Activated CD4-positive, alpha-beta T cell treated with anti-CD3 and anti-CD28 coated beads, Interleukin-10, Interleukin-2, amounts not matched to agents 100 ng/mL and 50 ng/mL, durations not matched to agents 16 hours and 8 hours (primary cell): ENCODE measurements at regions not wholly inside any gene's neighbourhood (a gene's known extent, or its start where the extent isn't known, plus 50 kb on each side); places are given as distances from the start of the nearest gene placed in this dataset.

Experiments used
- DNase-seq: peaks from one replicate; pipeline ENCODE4 v3.0.0-alpha.2; 2020

GRCh38 chr11:90803366-90803765 lies 580.5 kb upstream of the CHORDC1 start:
- no peak for DNase-seq

- no peak for DNase-seq
Measured at GRCh38 chr11:90798769-90799168, 575.9 kb upstream of the CHORDC1 start.

GRCh38 chr11:90795746-90796145 lies 572.9 kb upstream of the CHORDC1 start:
- no peak for DNase-seq

DNA sequence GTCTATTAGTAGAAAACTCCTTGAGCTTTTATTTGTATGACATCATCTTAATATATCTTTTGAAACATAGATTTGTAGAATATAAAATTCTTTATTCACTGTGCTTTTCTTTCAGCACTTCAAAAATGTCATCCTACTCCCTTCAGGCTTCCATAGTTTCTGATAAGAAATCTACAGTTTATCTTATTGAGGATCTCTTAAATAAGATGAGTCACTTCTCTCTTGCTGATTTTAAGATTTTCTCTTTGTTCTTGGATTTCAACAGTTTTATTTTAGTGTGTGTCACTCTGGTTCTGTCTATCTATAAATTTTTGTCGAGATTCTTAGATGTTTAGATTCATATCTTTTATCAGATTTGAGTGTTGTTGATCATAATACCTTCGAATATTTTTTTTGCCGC lies 566.1 kb upstream of the CHORDC1 start:
- DNase-seq, result no peak

DNA sequence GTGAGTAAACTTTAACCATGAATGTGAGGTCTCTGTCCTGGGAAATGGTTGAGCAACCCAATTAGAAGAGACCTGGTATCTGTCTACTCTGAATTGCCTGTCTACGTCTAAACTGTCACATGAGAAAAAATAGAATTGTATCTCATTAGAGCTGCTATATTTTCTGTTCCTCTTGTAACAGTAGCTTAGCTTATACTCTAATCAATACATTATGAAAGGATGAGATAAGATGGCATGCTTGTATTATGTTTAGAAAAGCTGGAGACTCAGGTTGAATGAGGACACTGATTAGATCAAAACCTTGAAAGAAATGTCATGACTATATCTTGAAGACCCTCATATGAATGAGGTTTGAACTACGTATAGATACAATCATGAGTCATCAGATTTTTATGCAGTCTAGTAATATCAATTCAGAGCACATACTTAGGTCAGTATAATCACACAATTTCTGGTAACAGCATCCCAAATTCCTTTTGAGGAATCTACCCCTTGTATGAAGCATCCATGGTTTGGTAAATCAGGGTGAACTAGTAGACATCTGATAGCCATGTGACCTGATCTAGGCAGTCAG lies 561.5 kb upstream of the CHORDC1 start:
- no peak for DNase-seq

- no peak for DNase-seq
Measured at GRCh38 chr11:90783111-90783510, 560.3 kb upstream of the CHORDC1 start.

DNA sequence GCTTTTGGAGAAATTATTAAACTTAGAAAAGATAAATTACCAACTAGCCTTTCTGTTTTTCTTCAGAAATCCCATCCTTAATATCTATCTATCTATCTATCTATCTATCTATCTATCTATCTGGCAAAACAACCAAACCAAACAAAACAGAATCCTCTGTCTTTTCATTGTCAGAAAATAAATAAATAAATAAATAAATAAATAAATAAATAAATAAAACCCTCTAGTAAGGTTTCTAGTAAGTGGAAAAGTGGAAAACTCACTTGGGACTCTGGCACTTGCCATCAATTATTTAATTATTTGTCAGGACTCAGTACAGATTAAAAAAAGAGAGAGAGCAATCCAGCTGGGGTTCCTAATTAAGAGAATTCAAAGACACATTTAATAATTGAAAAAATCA lies 556.2 kb upstream of the CHORDC1 start:
- DNase-seq, result no peak

DNA sequence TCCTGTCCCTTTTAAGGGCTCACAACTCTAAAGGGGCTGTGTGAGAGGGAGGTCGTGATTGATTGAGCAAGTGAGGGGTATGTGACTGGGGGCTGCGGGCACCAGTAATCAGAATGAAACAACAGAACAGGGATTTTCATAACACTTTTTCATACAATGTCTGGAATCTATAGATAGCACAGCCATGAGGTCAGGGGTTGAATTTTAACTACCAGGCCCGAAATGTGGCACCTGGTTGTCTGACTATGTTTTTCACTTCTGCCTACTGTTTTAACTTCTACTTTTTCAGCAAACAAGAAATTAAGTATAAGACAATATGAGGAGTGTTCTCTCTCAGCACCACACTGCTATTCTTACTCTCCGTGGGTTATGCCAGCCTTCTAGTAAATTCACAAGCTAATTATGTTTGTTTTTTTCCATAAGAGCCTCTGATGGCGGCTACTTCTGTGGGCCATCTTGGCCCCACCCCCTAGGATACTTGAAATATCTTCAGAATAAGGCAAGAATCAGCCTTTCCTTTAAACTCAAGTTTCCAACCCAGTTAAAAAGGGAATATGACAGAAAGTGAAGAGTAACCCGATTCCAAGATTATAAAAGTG lies 552.8 kb upstream of the CHORDC1 start:
- no peak for DNase-seq

GRCh38 chr11:90774727-90775566 lies 552.1 kb upstream of the CHORDC1 start:
- no peak for DNase-seq

DNA sequence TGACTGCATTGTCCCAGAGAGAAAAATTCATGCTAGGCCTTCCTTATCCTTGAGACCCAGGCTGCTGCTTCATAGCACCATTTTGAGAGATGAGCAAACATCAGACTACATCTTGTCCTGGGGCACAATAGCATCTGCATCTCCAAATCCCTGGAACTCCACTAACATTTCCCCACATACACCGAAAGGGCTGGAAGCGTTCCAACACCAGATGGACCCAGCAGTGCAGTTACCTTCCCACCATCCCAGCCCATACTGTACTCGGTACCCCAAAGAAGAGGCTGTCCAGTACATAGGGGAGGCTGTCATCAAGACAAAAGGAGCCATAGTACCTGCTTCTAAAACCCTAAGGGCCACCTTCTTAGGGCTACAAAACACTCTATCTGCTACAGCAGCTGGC lies 547.2 kb upstream of the CHORDC1 start:
- no peak for DNase-seq

- no peak for DNase-seq
Measured at GRCh38 chr11:90766121-90766520, 543.3 kb upstream of the CHORDC1 start.

DNA sequence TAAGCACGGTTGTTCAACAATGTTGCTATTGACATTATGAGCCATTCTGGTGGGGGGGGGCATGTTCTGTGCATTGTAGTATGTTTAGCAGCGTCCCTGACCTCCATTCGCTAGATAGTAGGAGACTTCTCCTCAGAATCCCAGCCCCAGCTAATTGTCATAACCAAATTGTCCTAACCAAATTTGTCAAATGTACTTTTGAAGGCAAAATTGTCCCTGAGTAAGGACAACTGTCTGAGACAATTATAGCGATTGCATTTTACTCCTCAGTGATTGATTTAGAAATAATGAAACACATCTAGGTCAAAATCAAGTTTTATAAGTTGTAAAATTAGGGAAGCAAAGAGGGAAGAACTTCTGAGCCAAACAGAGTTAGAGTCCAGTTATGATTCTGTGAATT lies 541.8 kb upstream of the CHORDC1 start:
- DNase-seq, result no peak

GRCh38 chr11:90757849-90758494 lies 535.1 kb upstream of the CHORDC1 start:
- no peak for DNase-seq

- no peak for DNase-seq
Measured at GRCh38 chr11:90756617-90757016, 533.8 kb upstream of the CHORDC1 start.

DNA sequence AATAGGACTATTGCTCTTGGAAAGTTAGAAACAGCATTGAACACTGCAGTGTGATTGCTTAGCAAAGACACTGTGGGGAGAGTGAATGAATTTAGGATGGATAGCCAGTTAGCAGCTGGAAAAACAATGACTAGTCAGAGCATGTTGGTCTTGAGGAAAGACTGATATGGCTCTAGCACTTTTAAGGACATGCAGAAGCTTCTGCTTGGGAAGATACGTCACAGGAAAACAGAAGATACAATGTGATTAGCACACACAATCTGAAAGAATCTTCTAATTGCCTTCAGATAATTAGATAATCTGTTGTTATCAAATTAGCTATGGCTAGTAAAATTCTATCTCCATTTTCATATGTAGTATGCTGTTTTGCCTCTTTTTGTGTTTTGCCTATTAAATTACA lies 530.7 kb upstream of the CHORDC1 start:
- DNase-seq, result no peak

- DNase-seq, result no peak
Measured at GRCh38 chr11:90747057-90747456, 524.2 kb upstream of the CHORDC1 start.

DNA sequence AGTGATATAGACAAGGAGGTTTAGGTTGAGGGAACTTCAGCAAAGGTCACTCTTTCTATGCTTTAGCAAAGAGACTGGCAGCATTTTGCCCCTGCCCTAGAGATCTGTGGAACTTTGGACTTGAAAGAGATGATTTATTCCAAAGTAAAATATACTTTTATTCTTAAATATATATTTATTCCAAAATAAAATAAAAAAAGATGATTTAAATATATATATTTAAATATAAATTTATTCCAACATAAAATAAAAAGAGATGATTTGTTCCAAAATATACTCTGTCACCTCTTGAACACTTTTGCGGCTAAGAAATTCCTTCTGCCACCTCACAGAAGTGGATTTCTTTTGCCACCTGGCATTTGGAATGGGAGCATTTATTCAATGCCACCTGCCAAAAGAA lies 521.3 kb upstream of the CHORDC1 start:
- no peak for DNase-seq

DNA sequence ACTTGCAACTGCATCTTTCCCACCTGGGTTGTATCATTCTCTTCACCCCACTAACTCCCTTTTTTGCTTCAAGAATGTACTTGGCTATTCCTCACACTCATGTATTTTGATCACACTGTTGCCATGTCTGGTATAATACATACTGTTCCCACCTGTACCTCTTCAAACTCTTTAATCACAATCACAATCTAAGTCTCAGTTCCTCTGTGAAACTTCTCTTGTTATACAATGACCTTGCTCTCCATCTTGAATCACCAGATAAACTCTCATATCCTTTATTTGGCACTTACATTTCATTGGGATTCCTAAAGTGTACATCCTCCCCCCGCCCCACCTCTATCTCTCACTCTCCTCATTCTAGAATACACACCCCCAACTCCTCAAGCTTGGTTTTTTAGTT lies 516.0 kb upstream of the CHORDC1 start:
- no peak for DNase-seq

DNA sequence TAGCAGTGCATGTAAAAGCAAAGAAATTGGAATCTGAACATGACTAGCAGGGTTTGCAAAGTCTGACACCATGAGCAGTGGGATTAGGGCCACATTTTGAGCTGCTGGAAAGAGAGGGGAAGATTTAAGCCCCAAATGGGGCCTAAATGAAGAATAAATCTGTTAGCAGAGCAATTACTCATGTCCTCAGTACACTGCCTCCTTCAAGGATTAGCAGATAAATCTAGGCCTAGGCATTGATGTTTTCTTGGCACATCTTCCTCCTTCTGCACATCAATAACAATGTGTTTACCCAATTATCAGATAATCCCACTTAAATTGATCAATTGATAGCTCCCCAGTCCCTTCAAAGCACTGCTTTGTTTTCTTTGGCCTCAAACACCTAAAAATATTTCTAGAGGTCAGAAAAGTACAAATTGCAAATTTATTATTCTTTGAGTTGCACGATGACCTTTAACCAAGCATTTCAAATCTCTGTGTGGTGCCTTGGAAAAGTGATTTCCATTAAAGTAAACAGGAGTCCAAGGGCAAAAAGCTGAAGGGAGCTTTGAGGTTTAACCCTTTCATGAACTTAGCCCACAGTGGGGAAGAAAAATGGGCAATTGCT lies 514.7 kb upstream of the CHORDC1 start:
- no peak for DNase-seq

DNA sequence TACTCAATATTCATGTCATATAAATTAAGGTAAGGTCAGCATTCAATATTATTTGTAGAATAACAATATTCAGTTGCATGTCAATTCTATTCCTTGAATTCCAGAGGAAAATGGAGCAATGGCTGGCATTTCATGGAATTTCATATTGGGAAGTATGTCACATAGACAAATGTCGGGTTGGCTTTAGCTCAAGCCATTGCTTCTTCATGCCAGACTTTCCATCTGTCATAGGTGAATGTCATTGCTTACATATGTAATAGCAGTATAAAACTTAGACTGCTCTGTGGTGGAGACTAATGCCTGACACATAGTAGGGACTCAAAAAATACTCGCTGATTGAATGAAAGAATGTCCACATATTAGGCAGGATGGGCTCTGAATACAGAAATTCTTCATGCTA lies 509.6 kb upstream of the CHORDC1 start:
- no peak for DNase-seq

- no peak for DNase-seq
Measured at GRCh38 chr11:90723475-90723874, 500.6 kb upstream of the CHORDC1 start.

DNA sequence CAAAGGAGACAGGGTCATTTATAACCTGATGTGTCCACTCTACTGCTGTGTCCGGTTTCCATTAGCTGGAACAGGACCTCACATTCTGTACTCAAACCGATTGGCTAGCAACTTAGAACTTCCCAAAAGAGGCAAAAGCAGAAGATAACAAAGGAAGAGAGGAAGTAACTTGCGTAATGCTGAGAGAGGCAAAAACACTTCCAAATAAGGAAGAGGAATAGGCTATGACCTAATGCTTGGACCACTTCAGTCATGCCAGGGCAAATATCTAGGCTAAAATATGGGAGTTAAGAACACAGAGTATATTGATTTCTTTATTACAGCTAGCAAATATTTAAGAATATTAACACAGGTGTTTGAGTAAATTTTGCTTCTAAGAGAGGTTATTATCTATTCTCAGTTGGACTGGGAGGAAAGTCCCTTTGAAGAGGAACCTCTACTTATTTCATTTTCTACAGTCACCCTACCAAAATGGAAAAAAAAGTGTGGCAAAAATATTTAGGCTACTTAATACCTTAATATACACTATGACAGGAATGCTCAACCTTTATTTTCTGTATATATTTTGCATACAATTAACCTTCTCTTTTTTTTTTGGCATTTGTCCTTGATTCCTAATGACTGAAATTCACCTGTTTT lies 499.8 kb upstream of the CHORDC1 start:
- DNase-seq, result no peak

DNA sequence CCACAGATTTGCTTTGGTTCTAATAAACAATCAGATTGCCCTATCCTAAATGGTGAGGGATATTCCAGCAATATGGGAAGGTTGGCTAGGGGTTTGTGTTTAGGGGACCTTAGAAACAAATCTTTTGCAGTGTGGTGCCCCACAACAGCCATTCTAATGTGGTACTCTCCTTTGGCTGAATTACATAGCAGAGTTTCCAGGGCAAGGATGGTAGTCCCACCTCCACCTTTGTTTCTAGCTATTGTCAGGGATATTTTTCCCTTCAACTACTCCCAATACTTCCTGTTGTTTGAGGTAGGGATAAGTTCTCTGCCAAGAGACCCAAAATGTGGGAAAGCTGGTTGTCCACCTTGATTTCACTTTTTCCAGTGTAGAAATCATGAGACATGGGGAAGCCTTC lies 494.7 kb upstream of the CHORDC1 start:
- no peak for DNase-seq
